HFFc6 (cell line): ENCODE measurements at regions not wholly inside any gene's neighbourhood (a gene's known extent, or its start where the extent isn't known, plus 50 kb on each side); places are given as distances from the start of the nearest gene placed in this dataset.

Experiments
- DNase-seq: peaks from one replicate; pipeline ENCODE4 v3.0.0-alpha.2; 2018
- H3K27ac Mint-ChIP-seq: 2 replicates; pipeline ENCODE4 v1.8.0; 2020; ENCODE audit warnings: mild to moderate bottlenecking, mixed read lengths
- H3K27me3 Mint-ChIP-seq: 2 replicates; pipeline ENCODE4 v1.8.0; 2021; ENCODE audit warnings: mild to moderate bottlenecking, moderate library complexity, mixed read lengths; ENCODE audit not compliant: insufficient read depth
- H3K36me3 Mint-ChIP-seq: 2 replicates; pipeline ENCODE4 v1.8.0; 2021; ENCODE audit warnings: low read depth, mixed read lengths
- H3K4me1 Mint-ChIP-seq: 2 replicates; pipeline ENCODE4 v1.8.0; 2020; ENCODE audit warnings: low read depth, mixed read lengths
- H3K4me3 Mint-ChIP-seq: 2 replicates; pipeline ENCODE4 v1.8.0; 2020; ENCODE audit warnings: mild to moderate bottlenecking, moderate library complexity, mixed read lengths
- H3K9me3 Mint-ChIP-seq: 2 replicates; pipeline ENCODE4 v1.8.0; 2020; ENCODE audit warnings: mild to moderate bottlenecking, mixed read lengths
- CTCF ChIP-seq: fragments of 200-600 bp; sonication (generic); IDR thresholded peaks from 2 replicates; pipeline ENCODE4 v1.5.0; 2021; ENCODE audit warnings: antibody characterized with exemption, mild to moderate bottlenecking

GRCh38 chr10:6956562-6956961 is 376.5 kb upstream of the PRKCQ start:
- H3K9me3 Mint-ChIP-seq = peaks cover 15% of the 10 kb centered on the region

GRCh38 chr10:6953271-6953801 is 373.3 kb upstream of the PRKCQ start:
- H3K27ac Mint-ChIP-seq = no peak overlapping the region
- no peaks in the 10 kb centered on the region for H3K4me1 Mint-ChIP-seq
- no peak for DNase-seq
- no peak overlapping the region for H3K4me3 Mint-ChIP-seq
- no peaks in the 10 kb centered on the region for H3K27me3 Mint-ChIP-seq
- peaks cover 14% of the 10 kb centered on the region for H3K9me3 Mint-ChIP-seq
- no peaks in the 10 kb centered on the region for H3K36me3 Mint-ChIP-seq
- no peak for TF ChIP-seq CTCF

More at GRCh38 chr10:6956562-6956961, 376.5 kb upstream of the PRKCQ start:
- Mint-ChIP-seq H3K4me1 (no peaks in the 10 kb centered on the region), H3K27ac (no peak overlapping the region), H3K27me3 (no peaks in the 10 kb centered on the region), H3K36me3 (no peaks in the 10 kb centered on the region), H3K4me3 (no peak overlapping the region)
- DNase-seq = no peak
- TF ChIP-seq CTCF = no peak

GRCh38 chr10:6951732-6952131 is 371.7 kb upstream of the PRKCQ start:
- no peak for TF ChIP-seq CTCF
- Mint-ChIP-seq H3K27ac (no peak overlapping the region), H3K4me3 (no peak overlapping the region), H3K27me3 (no peaks in the 10 kb centered on the region), H3K4me1 (no peaks in the 10 kb centered on the region), H3K9me3 (peaks cover 14% of the 10 kb centered on the region), H3K36me3 (no peaks in the 10 kb centered on the region)
- DNase-seq = no peak

- H3K4me1 Mint-ChIP-seq = no peaks in the 10 kb centered on the region
- H3K4me3 Mint-ChIP-seq = no peak overlapping the region
- no peak for DNase-seq
- no peaks in the 10 kb centered on the region for H3K36me3 Mint-ChIP-seq
- no peak overlapping the region for H3K27ac Mint-ChIP-seq
- H3K27me3 Mint-ChIP-seq = no peaks in the 10 kb centered on the region
- no peak for TF ChIP-seq CTCF
- H3K9me3 Mint-ChIP-seq = peaks cover 7% of the 10 kb centered on the region
Observed at GRCh38 chr10:6950133-6950532, 370.1 kb upstream of the PRKCQ start.

- Mint-ChIP-seq H3K27me3 (no peaks in the 10 kb centered on the region), H3K36me3 (no peaks in the 10 kb centered on the region)
- TF ChIP-seq CTCF = no peak
Observed at GRCh38 chr10:6944436-6944835, 364.4 kb upstream of the PRKCQ start.

GRCh38 chr10:6938384-6938783 is 358.3 kb upstream of the PRKCQ start:
- Mint-ChIP-seq H3K27ac (no peak overlapping the region), H3K4me1 (no peaks in the 10 kb centered on the region), H3K36me3 (peaks cover 11% of the 10 kb centered on the region), H3K27me3 (peaks cover 2% of the 10 kb centered on the region; the same call in 1 of the 2 replicates), H3K9me3 (peaks cover 18% of the 10 kb centered on the region), H3K4me3 (no peak overlapping the region)
- no peak for DNase-seq
- TF ChIP-seq CTCF = no peak

More at GRCh38 chr10:6944436-6944835, 364.4 kb upstream of the PRKCQ start:
- Mint-ChIP-seq H3K4me3 (no peak overlapping the region), H3K27ac (no peak overlapping the region), H3K9me3 (peaks cover 1% of the 10 kb centered on the region), H3K4me1 (no peaks in the 10 kb centered on the region)
- DNase-seq = no peak
